ENCODE measurements at regions not wholly inside any gene's neighbourhood (a gene's known extent, or its start where the extent isn't known, plus 50 kb on each side); places are given as distances from the start of the nearest gene placed in this dataset.

DNA sequence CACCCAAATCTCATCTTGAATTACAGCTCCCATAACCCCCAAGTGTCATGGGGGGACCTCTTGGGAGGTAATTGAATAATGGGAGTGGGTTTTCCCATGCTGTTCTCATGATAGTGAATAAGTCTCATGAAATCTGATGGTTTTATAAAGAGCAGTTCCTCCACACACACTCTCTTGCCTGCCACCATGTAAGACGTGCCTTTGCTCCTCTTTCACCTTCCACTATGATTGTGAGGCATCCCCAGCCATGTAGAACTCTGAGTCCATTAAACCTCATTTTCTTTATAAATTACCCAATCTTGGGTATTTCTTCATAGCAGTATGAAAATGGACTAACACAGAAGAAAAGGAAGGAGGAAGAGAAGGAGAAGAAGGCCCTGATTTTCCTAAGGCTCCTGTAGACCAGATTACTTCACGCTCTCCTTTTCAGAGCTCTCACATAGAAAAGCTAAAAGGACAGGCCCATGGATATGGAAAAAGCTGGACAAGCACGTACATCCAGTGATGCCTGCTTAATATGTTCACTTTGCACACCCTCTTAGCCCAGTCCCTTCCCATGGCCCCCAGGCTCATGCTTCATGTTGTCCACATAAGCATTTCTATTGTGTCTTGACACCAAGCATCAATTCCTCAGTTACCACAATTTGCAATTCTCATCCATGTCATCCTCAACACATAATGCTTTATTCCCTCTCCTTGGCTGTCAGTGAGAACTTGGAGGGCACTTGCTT lies 354.8 kb downstream of the CD83 start:
- TF ChIP-seq, protein P1, sequence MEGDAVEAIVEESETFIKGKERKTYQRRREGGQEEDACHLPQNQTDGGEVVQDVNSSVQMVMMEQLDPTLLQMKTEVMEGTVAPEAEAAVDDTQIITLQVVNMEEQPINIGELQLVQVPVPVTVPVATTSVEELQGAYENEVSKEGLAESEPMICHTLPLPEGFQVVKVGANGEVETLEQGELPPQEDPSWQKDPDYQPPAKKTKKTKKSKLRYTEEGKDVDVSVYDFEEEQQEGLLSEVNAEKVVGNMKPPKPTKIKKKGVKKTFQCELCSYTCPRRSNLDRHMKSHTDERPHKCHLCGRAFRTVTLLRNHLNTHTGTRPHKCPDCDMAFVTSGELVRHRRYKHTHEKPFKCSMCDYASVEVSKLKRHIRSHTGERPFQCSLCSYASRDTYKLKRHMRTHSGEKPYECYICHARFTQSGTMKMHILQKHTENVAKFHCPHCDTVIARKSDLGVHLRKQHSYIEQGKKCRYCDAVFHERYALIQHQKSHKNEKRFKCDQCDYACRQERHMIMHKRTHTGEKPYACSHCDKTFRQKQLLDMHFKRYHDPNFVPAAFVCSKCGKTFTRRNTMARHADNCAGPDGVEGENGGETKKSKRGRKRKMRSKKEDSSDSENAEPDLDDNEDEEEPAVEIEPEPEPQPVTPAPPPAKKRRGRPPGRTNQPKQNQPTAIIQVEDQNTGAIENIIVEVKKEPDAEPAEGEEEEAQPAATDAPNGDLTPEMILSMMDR (IDR thresholded peaks at IDR 0.05): no peak
- Histone ChIP-seq H3K79me2 (no peaks in the 10 kb centered on the region), H2AFZ (no peak overlapping the region), H3K9me3 (ENCODE audit: control insufficient read depth, low read length) (no peaks in the 10 kb centered on the region), H3K4me2 (ENCODE audit: low read length) (no peak overlapping the region), H3K36me3 (ENCODE audit: control insufficient read depth, insufficient read depth, low read length) (no peaks in the 10 kb centered on the region), H3K27ac (no peak overlapping the region), H3K9ac (no peak overlapping the region), H3K27me3 (ENCODE audit: control insufficient read depth, insufficient read depth, low read length) (no peaks in the 10 kb centered on the region), H3K4me3 (ENCODE audit: low read depth, low read length) (no peak overlapping the region), H3K4me1 (no peaks in the 10 kb centered on the region)

DNA sequence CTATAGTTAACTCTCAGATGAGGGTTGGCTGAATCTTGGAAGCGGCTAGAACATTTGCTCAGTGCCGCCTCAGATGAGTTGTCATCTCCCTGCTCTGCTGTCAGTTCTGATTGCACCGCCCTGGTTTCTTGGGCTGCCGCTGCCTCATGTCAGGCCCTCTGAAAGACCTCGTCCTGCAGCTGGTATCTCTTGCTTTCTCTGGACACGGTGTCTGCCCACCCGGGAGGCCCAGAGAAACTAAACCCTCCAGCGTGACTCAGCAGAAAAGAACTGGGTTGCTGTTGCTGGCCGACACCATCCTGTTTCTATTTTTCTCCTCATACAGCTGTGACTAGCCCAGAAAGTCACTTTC lies 355.4 kb downstream of the CD83 start:
- Histone ChIP-seq H3K4me3 (ENCODE audit: low read depth, low read length) (no peak overlapping the region), H3K79me2 (no peaks in the 10 kb centered on the region), H3K4me2 (ENCODE audit: low read length) (no peak overlapping the region), H2AFZ (no peak overlapping the region), H3K4me1 (no peaks in the 10 kb centered on the region), H3K36me3 (ENCODE audit: control insufficient read depth, insufficient read depth, low read length) (no peaks in the 10 kb centered on the region), H3K27ac (no peak overlapping the region), H3K9ac (no peak overlapping the region), H3K9me3 (ENCODE audit: control insufficient read depth, low read length) (no peaks in the 10 kb centered on the region), H3K27me3 (ENCODE audit: control insufficient read depth, insufficient read depth, low read length) (no peaks in the 10 kb centered on the region)
- TF ChIP-seq, protein P1 (IDR thresholded peaks at IDR 0.05): no peak

DNA sequence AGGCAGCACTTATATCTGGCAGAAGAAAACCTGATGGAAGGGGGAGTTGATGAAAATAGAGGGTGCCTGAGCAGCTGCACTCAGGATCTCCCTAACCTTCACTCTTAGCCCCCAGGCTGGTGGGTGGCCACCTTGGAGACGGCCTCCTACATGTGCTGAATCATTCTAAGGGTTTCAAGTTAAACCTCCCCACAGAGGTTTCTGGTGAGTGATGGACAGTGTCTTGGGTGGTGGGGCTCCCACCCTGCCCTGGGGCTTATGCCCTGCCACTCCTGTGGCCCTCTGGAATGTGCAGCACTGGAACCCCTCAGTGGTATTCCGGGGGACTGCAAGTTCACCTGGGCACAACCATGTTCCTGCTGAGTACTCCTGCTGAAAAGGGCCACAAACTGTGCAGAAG lies 357.2 kb downstream of the CD83 start:
- Histone ChIP-seq H3K4me3 (ENCODE audit: low read depth, low read length) (no peak overlapping the region), H3K36me3 (ENCODE audit: control insufficient read depth, insufficient read depth, low read length) (no peaks in the 10 kb centered on the region)
- TF ChIP-seq, protein P1 (IDR thresholded peaks at IDR 0.05): no peak

DNA sequence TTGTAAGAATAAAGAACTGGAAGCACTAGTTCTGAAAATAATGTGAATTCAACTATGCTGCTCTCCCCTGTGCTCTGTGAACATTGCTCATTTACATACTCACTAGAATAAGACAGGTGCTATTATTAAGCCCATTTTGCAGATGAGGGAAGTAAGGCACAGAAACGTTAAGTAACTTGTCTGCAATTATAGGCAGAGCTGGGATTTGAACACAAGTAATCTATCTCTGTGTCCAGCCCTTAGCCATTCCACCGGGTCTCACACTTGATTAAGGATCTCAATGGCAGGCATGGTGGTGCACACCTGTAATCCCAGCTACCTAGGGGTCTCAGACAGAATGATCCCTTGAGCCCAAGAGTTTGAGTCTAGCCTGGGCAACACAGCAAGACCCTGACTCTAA lies 357.7 kb downstream of the CD83 start:
- no peaks in the 10 kb centered on the region for H3K4me1 ChIP-seq
- H3K27ac ChIP-seq: no peak overlapping the region
- H3K9ac ChIP-seq: no peak overlapping the region
- TF ChIP-seq, protein P1 (IDR thresholded peaks at IDR 0.05): no peak
- H2AFZ ChIP-seq: no peak overlapping the region
- no peak overlapping the region for H3K4me3 ChIP-seq (ENCODE audit: low read depth, low read length)
- no peaks in the 10 kb centered on the region for H3K36me3 ChIP-seq (ENCODE audit: control insufficient read depth, insufficient read depth, low read length)
- H3K9me3 ChIP-seq (ENCODE audit: control insufficient read depth, low read length): no peaks in the 10 kb centered on the region
- H3K4me2 ChIP-seq (ENCODE audit: low read length): no peak overlapping the region
- no peaks in the 10 kb centered on the region for H3K27me3 ChIP-seq (ENCODE audit: control insufficient read depth, insufficient read depth, low read length)
- H3K79me2 ChIP-seq: no peaks in the 10 kb centered on the region

More for the DNA sequence above, 357.2 kb downstream of the CD83 start:
- Histone ChIP-seq H3K4me2 (ENCODE audit: low read length) (no peak overlapping the region), H3K27ac (no peak overlapping the region), H3K27me3 (ENCODE audit: control insufficient read depth, insufficient read depth, low read length) (no peaks in the 10 kb centered on the region), H3K79me2 (no peaks in the 10 kb centered on the region), H2AFZ (no peak overlapping the region), H3K9ac (no peak overlapping the region), H3K9me3 (ENCODE audit: control insufficient read depth, low read length) (no peaks in the 10 kb centered on the region), H3K4me1 (no peaks in the 10 kb centered on the region)

Measured in parathyroid adenoma (tissue), 2 donors.